A549 (cell line): ENCODE measurements at regions not wholly inside any gene's neighbourhood (a gene's known extent, or its start where the extent isn't known, plus 50 kb on each side); places are given as distances from the start of the nearest gene placed in this dataset.

Experiments
- CTCF ChIP-seq: fragments of >200 bp; sonication (Bioruptor Twin); formaldehyde crosslinking; IDR thresholded peaks from 3 replicates; pipeline ENCODE4 v1.5.1; 2016
- ELK1 ChIP-seq: fragments of 150-350 bp; IDR thresholded peaks from 2 replicates; pipeline ENCODE4 v1.6.1; 2014; ENCODE audit warnings: low read depth, mild to moderate bottlenecking, low read length
- EP300 ChIP-seq, 2 experiments: fragments of >200 bp; sonication (Bioruptor Twin); formaldehyde crosslinking; IDR thresholded peaks; 2 replicates in 1 of 2; 3 replicates in 1 of 2; pipeline ENCODE4 v1.6.1; 2016 to 2017
- ESRRA ChIP-seq: fragments of 150-350 bp; IDR thresholded peaks from 2 replicates; pipeline ENCODE4 v1.6.1; 2014; ENCODE audit warnings: mild to moderate bottlenecking, low read length, borderline replicate concordance
- MAFK ChIP-seq: fragments of 450-650 bp; IDR thresholded peaks from 2 replicates; pipeline ENCODE4 v1.6.1; 2014; ENCODE audit not compliant: partially characterized antibody
- PBX3 ChIP-seq: IDR thresholded peaks from 2 replicates; pipeline ENCODE4 v1.6.1; 2012
- RAD21 ChIP-seq, 2 experiments: fragments of >200 bp in 1 of 2; sonication (Bioruptor Twin) in 1 of 2; formaldehyde crosslinking in 1 of 2; IDR thresholded peaks in 1 of 2; conservative IDR thresholded peaks in 1 of 2; 2 replicates in 1 of 2; 3 replicates in 1 of 2; pipeline ENCODE4 v1.6.1; 2012 to 2018; ENCODE audit warnings: inconsistent platforms in 1 of 2
- REST ChIP-seq: fragments of 200-600 bp; sonication (generic); IDR thresholded peaks from 2 replicates; pipeline ENCODE4 v1.6.1; 2016; ENCODE audit warnings: antibody characterized with exemption, mild to moderate bottlenecking, moderate library complexity
- RFX5 ChIP-seq: fragments of 450-650 bp; IDR thresholded peaks from 2 replicates; pipeline ENCODE4 v1.7.1; 2014; ENCODE audit warnings: antibody characterized with exemption, mild to moderate bottlenecking, moderate library complexity
- ZC3H11A ChIP-seq: fragments of 450-650 bp; IDR thresholded peaks from 2 replicates; pipeline ENCODE4 v1.6.1; 2014; ENCODE audit warnings: antibody characterized with exemption, mild to moderate bottlenecking

GRCh38 chr16:26736084-26736483 lies 330.6 kb upstream of the C16orf82 start:
- TF ChIP-seq RAD21 (conservative IDR thresholded peaks at IDR 0.05 in 1 of 2, IDR thresholded peaks at IDR 0.05 in 1 of 2), result no peak
- TF ChIP-seq ELK1, result no peak
- no peak for TF ChIP-seq EP300 (IDR thresholded peaks at IDR 0.05)
- no peak for TF ChIP-seq CTCF
- no peak for TF ChIP-seq PBX3
- no peak for TF ChIP-seq REST
- no peak for TF ChIP-seq MAFK
- no peak for TF ChIP-seq ESRRA
- no peak for TF ChIP-seq RFX5
- no peak for TF ChIP-seq ZC3H11A
